NCI-H2171 treated with DMSO at 0.1 percent for 48 hours (cell line): ENCODE measurements at regions not wholly inside any gene's neighbourhood (a gene's known extent, or its start where the extent isn't known, plus 50 kb on each side); places are given as distances from the start of the nearest gene placed in this dataset.

Experiments used
- DNase-seq: peaks from one replicate; lab custom pipeline; 2025; lab: John Stamatoyannopoulos, UW

DNA sequence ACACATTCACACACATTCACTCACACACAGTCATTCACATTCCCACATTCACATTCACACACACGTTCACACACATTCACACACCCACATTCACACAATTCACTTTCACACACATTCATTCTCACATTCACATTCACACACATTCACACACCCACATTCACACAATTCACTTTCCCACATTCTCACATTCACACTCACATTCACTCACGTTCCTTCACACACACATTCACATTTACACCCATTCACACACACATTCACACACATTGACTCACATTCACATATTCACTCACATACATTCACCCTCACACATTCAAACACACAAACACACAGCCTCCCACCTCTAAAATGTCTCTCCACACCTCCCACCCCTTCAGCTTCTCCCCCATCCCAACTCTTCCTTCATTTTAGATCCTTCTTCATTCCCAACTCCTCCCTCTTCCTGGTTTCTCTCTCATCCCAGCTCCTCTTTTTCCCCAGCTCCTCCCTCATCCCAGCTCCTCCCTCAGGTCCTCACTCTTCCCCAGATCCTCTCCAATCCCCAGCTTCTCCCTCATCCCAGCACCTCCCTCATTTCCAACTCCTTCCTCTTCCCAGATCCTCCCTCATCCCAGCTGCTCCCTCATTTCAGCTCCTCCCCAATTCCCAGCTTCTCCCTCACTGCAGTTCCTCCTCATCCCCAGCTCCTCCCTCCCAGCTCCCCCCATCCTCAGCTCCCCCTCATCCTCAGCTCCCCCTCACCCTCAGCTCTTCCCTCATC is 111.0 kb downstream of the FAM53A start:
- no peak for DNase-seq

- DNase-seq = no peak
Measured at GRCh38 chr4:1572521-1572920, 111.6 kb downstream of the FAM53A start.

DNA sequence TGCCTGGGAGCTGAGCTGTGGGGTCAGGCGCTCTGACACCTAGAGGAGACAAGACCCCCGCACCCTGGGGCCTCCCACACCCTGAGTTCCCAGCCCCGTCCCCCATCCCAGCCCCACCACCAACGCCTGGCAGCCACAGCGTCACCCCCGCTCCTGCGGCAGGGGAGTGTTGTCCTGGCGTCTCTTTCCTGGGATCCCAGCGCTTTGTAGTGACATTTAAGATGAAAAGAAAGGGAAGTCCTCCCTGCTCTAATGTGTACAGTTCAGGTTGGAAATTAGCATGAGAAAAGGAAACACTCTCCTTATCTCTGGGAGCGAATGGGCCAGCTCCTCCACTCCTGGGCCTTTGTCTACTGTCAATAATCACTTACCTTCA is 112.1 kb downstream of the FAM53A start:
- no peak for DNase-seq

GRCh38 chr4:1571165-1572009 is 112.7 kb downstream of the FAM53A start:
- no peak for DNase-seq

DNA sequence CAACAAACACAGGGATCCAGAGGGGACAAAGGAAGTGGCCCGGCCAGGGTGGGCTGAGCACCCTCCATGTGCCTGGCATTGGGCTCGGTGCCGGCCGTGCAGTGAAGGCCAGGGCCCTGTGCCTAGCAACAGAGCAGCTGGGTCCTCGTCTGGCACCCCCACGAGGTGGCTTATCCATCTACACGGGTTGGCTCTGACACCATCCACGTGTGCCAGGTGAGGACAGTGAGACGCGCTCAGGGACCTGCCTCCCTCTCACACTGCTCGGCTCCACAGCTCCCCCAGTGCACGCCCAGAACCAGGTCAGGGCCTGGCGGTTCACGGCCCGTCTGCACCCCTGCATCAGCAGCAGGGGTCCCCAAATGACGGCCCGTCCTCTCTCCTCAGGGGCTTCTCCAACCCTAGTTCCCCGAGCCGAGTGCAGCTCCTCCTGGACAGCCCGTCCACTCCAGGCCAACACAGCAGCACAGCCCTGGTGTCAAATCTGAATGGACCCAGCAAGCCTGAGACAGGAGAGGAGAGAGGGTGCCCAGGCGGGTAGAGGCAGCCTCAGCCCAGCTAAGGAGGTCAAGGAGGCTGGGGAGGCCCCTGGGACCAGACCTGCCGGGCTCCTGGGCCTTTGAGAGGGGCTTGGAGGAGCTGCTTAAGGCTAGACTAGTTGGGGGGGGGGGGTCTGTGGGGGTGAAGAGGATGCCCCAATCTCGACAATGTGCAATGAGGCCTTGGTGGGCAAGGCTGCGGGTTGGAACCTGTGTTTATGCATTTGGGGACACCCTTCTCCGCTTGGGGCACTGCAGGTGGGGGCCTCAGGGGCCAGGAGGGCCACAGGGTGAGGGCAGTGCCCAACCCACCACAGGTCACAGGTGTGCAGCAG is 113.6 kb downstream of the FAM53A start:
- DNase-seq = no peak

GRCh38 chr4:1569461-1570151 is 114.5 kb downstream of the FAM53A start:
- DNase-seq = no peak

GRCh38 chr4:1568855-1569460 is 115.2 kb downstream of the FAM53A start:
- no peak for DNase-seq

DNA sequence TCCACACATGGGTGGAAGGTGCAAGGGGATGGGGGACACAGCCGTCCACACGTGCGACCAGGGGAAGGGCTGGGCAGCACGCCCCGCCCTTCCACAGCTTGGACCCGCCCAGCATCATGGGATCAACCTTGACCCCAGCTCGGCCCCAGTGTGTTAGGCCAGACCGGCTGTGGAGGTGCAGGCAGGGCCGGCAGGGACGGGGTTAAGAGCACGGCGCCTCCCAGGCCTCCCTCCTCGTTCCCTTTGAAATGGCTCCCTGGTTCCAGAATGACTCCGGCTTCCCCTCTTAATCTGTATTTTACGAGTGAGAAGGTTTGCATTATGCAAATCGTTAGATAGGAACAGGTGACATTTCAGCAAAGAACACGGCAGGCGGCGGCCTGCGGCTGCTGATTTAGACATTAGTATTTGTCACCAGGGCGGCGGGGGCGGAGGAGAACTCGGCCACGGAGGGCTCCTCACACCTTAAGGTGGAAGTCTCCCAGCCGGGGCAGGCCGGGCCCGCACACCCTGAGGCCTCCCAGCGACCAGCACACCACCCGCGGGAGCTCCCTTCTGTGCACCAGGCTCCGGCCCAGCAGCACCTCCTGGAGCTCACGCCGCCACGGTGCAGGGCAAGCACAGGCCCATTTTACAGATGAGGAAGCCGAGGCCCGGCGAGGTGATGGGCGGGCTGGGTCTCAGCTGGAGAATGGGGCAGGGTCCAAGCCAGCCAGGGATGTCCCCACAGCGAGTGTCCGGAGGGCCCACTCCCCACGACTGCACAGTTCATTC is 116.1 kb downstream of the FAM53A start:
- no peak for DNase-seq

DNA sequence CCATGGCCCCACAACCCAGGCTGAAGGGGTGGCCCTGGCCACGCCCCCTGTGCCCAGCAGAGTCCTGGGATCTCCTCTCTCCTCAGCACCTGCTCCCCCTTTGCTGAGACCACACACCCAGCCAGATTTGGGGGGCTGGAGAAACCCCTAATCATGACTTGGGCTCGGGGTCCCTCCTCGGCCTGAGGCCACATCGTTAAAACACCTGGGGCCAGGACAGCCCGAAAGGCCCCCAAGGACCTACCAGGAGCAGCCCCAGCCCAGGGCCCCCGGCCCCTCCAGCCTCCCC is 116.7 kb downstream of the FAM53A start:
- no peak for DNase-seq

DNA sequence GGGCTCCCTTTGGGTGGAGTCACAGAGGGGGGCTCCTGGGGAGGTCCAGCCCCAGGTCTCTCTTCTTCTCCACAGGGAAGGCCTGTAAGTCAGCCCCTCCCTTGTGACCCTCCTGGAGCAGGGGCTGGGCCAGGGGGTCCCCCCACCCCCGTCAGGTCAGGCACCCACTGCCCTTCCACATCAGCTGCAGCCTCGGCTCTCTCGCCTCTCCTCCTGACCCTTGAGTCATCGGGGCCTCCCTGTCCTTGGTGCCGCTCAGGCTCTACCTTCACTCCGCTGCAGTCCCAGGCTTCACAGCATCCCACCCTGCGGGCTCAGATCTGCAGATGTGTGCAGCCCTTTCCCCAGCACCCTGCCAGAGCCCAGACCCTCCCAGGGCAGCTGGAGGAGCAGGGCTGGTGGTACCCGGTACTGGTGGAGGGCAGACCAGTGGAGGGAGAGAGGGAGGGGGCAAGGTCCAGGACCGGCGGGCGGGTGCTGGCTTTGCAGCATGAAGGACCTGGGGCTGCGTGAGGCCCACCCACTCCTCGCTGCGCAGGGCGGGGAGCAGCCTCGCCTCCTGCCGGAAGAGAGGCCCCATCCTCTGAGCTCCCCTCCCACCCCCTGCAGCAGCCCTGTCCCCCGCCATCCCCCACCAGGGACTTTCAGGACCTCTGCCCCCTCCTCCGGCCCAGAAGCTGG is 117.1 kb downstream of the FAM53A start:
- DNase-seq = no peak

- DNase-seq = peak; percentile 64
Measured at GRCh38 chr4:1566301-1566837, 117.7 kb downstream of the FAM53A start.

DNA sequence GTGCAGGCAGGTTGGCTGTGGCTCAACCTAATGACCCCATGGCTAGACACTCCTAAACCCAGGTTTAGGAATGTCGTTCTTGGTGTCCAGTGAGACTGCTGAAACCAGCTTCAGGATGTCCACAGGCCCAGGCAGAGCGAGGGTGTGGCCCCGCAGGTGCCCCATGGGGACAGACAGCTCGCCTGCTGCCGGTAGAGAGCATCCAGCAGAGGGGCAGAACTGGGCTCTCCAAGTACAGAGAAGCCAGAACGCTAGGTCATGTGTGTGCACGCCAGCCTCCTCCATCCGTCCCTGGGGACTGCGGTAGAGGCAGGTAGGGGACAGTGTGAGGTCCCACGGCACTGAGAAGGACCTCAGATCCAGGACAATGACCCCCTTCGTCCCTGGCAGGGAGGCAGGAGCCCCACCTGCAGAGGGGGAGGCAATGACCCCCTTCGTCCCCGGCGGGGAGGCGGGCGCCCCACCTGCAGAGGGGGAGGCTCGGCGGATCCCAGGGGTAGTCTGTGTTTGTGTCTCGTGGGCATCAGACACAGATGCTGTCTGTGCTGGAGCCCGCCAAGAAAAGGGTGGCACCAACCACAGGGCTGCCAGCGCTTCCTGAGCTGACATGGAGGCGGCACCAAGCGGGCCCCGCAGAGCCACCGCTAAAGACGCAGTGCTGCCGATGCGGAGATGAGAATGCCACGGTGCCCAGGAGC is 118.4 kb downstream of the FAM53A start:
- DNase-seq = peak; percentile 45

DNA sequence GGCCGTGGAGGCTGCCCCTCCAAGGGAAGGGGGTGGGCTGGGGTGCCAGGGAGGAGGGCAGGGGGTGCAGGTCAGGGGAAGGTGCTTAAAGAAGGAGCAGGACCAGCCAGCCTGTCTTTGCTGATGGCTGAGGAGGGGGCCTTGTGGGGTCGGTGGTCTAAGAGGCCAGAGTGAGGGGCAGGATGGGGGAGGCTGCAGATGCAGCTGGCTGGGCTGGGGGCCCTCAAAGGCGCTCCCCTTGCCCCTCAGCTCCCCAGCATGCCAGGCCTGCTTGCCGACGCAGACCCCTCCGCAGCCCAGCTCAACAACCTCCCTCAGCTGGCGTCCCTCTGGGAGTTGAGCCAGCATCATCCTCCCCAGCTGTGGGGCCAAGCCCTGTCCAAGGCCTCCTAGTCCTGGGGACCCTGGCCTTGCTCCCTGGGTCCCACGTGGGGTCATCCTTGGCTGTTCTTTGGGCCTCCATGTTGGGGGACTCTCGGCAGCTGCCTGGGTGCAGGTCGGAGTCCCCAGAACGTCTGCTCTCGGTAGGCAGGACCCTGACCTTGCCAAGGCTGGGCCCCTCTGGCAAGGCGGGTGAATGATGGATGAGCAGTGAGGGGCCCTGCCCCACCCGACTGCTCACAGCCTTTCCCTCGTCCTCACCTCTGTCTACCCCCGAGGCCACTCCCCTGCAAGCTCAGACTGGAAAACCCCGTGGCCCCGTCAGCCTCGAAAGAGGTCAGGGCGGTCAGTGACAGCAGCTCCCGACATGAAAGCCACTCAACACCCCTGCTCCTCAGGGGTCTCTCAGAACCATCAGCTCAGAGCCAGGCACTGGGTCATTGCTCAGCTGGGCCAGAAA is 119.4 kb downstream of the FAM53A start:
- DNase-seq = no peak

GRCh38 chr4:1563768-1564485 is 120.2 kb downstream of the FAM53A start:
- DNase-seq = no peak

DNA sequence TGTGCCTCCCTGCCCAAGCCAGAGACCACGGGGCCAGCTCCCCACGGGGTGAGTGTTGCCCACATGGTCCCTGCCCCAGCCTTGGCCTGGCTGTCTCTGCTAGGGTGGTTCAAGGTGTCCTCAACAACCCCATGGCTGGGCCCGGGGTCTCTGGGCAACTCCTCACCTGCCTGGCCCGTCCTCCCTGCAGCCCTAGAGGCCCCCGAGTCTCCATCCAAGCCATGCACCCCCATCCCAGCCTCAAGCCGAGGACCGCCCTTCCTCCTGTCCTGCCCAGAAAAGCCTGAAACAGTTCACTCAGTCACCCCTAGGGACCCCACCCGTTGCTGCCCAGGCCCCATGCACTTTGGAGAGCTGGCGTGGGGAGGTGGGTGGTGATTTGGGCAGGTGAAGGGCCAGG is 120.9 kb downstream of the FAM53A start:
- DNase-seq = no peak

- DNase-seq = no peak
Measured at GRCh38 chr4:1562771-1563170, 121.3 kb downstream of the FAM53A start.

DNA sequence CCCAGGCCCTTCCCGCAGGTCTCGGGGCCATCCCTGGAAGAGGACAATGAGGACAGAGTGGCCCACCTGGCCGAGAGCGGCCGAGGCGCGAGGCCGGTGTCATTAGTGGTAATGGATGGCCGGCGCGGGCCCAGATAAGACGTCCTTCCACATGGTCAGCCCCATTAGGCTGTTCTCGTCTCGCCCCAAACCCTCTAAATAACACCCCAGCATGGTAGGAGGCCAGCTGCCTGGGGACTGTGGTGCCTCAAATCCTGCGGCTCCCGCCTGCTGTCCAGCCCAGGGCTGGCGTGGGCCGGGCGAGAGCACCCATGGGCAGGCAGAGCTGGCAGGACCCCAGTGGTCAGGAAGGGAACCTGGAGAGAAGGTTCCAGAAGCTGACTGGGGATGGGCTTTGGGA is 121.7 kb downstream of the FAM53A start:
- DNase-seq = no peak
